Astrocyte (in vitro differentiated cells and primary cell): ENCODE measurements at regions not wholly inside any gene's neighbourhood (a gene's known extent, or its start where the extent isn't known, plus 50 kb on each side); places are given as distances from the start of the nearest gene placed in this dataset.

ENCODE experiments used
- DNase-seq: peaks from one replicate; pipeline ENCODE4 v3.0.0-alpha.2; 2010; ENCODE audit warnings: low read depth
- FAIRE-seq: peaks from 2 replicates; lab custom pipeline; 2011; peaks lifted over from hg19 to GRCh38; lab: Jason Lieb, UNC
- H2AFZ ChIP-seq: 2 replicates; pipeline ENCODE4 v1.6.0; 2012; ENCODE audit warnings: low read depth, low read length, inconsistent platforms
- H3K27ac ChIP-seq: 2 replicates; pipeline ENCODE4 v1.5.1; 2011; ENCODE audit warnings: low read depth, low read length, inconsistent platforms
- H3K27me3 ChIP-seq: 2 replicates; pipeline ENCODE4 v1.6.0; 2011; ENCODE audit warnings: low read length, inconsistent platforms; ENCODE audit not compliant: insufficient read depth
- H3K36me3 ChIP-seq: 2 replicates; pipeline ENCODE4 v1.5.1; 2011; ENCODE audit warnings: low read length, inconsistent platforms; ENCODE audit not compliant: insufficient read depth
- H3K4me1 ChIP-seq: 2 replicates; pipeline ENCODE4 v1.5.1; 2011; ENCODE audit warnings: low read length, inconsistent platforms; ENCODE audit not compliant: insufficient read depth
- H3K4me2 ChIP-seq: 2 replicates; pipeline ENCODE4 v1.6.0; 2012; ENCODE audit warnings: low read length, inconsistent platforms
- H3K4me3 ChIP-seq: 2 replicates; pipeline ENCODE4 v1.5.1; 2011; ENCODE audit warnings: low read depth, mild to moderate bottlenecking, low read length, inconsistent platforms; ENCODE audit not compliant: insufficient read depth
- H3K79me2 ChIP-seq: 2 replicates; pipeline ENCODE4 v1.6.0; 2012; ENCODE audit warnings: mild to moderate bottlenecking, low read length, inconsistent platforms; ENCODE audit not compliant: insufficient read depth
- H3K9ac ChIP-seq: 2 replicates; pipeline ENCODE4 v1.6.0; 2012; ENCODE audit warnings: mild to moderate bottlenecking, low read length, inconsistent platforms
- H3K9me3 ChIP-seq: 2 replicates; pipeline ENCODE4 v1.5.1; 2012; ENCODE audit warnings: low read depth, mild to moderate bottlenecking, low read length, inconsistent platforms; ENCODE audit not compliant: insufficient read depth
- H4K20me1 ChIP-seq: 2 replicates; pipeline ENCODE4 v1.6.0; 2012; ENCODE audit warnings: low read length, inconsistent platforms; ENCODE audit not compliant: insufficient read depth
- H3K27ac Mint-ChIP-seq: one replicate; pipeline ENCODE4 v1.8.0; 2021; ENCODE audit warnings: mild to moderate bottlenecking, mixed read lengths; ENCODE audit not compliant: unreplicated experiment
- H3K27me3 Mint-ChIP-seq: one replicate; pipeline ENCODE4 v1.8.0; 2021; ENCODE audit warnings: low read depth, mixed read lengths; ENCODE audit not compliant: unreplicated experiment
- H3K36me3 Mint-ChIP-seq: one replicate; pipeline ENCODE4 v1.8.0; 2021; ENCODE audit warnings: low read depth, mixed read lengths; ENCODE audit not compliant: unreplicated experiment
- H3K4me1 Mint-ChIP-seq: one replicate; pipeline ENCODE4 v1.8.0; 2021; ENCODE audit warnings: low read depth, mixed read lengths; ENCODE audit not compliant: unreplicated experiment
- H3K4me3 Mint-ChIP-seq: one replicate; pipeline ENCODE4 v1.8.0; 2021; ENCODE audit warnings: mild to moderate bottlenecking, moderate library complexity, mixed read lengths; ENCODE audit not compliant: unreplicated experiment
- H3K9me3 Mint-ChIP-seq: one replicate; pipeline ENCODE4 v1.8.0; 2021; ENCODE audit warnings: mild to moderate bottlenecking, mixed read lengths; ENCODE audit not compliant: unreplicated experiment
- EZH2 ChIP-seq: IDR thresholded peaks from 2 replicates; pipeline ENCODE4 v1.6.1; 2012; ENCODE audit warnings: mild to moderate bottlenecking, low read length, inconsistent platforms; ENCODE audit not compliant: insufficient read depth
- TF ChIP-seq, protein P1 (sequence below): IDR thresholded peaks from 2 replicates; pipeline ENCODE4 v1.5.1; 2011; ENCODE audit warnings: low read depth, mild to moderate bottlenecking, inconsistent platforms, low read length, moderate library complexity; ENCODE audit not compliant: insufficient read depth

DNA sequence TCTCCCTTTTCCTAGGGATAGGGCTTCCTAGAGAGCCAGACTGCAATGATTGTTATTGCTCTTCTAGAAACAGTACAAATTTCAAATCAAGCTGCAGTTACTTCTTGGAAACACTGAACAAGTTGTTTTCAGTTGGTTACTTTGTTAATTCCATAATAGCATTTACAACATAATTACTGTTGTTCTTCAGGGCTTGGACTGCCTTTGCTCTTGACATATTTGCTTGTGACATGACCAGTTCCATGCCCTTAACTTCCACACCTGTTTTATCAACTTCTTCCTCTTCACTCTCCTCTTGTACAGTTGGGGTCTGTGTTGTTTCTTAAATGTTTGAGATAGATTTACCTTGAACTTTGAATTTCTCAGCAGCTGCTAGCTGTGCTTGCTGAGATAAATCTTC is 104.4 kb downstream of the SEC23IP start:
- no peak overlapping the region for H3K27ac ChIP-seq
- no peak overlapping the region for H3K9ac ChIP-seq
- no peak overlapping the region for H3K4me3 Mint-ChIP-seq
- H3K4me1 Mint-ChIP-seq: peaks cover 7% of the 10 kb centered on the region
- H3K4me2 ChIP-seq: no peak overlapping the region
- H2AFZ ChIP-seq: no peak overlapping the region
- H3K4me1 ChIP-seq: no peaks in the 10 kb centered on the region
- DNase-seq (no peak), FAIRE-seq (no peak)
- peak overlapping the region; percentile 36 for H3K27ac Mint-ChIP-seq
- H3K27me3 Mint-ChIP-seq: no peaks in the 10 kb centered on the region
- no peaks in the 10 kb centered on the region for H3K36me3 ChIP-seq
- H3K9me3 Mint-ChIP-seq: peaks cover 16% of the 10 kb centered on the region
- no peaks in the 10 kb centered on the region for H4K20me1 ChIP-seq
- H3K4me3 ChIP-seq: no peak overlapping the region
- TF ChIP-seq, protein P1, sequence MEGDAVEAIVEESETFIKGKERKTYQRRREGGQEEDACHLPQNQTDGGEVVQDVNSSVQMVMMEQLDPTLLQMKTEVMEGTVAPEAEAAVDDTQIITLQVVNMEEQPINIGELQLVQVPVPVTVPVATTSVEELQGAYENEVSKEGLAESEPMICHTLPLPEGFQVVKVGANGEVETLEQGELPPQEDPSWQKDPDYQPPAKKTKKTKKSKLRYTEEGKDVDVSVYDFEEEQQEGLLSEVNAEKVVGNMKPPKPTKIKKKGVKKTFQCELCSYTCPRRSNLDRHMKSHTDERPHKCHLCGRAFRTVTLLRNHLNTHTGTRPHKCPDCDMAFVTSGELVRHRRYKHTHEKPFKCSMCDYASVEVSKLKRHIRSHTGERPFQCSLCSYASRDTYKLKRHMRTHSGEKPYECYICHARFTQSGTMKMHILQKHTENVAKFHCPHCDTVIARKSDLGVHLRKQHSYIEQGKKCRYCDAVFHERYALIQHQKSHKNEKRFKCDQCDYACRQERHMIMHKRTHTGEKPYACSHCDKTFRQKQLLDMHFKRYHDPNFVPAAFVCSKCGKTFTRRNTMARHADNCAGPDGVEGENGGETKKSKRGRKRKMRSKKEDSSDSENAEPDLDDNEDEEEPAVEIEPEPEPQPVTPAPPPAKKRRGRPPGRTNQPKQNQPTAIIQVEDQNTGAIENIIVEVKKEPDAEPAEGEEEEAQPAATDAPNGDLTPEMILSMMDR: no peak
- TF ChIP-seq EZH2: no peak
- H3K9me3 ChIP-seq: no peaks in the 10 kb centered on the region
- no peaks in the 10 kb centered on the region for H3K36me3 Mint-ChIP-seq
- H3K27me3 ChIP-seq: no peaks in the 10 kb centered on the region
- no peaks in the 10 kb centered on the region for H3K79me2 ChIP-seq

- Histone ChIP-seq H3K4me2 (no peak overlapping the region), H3K9me3 (no peaks in the 10 kb centered on the region), H3K79me2 (no peaks in the 10 kb centered on the region), H3K4me1 (no peaks in the 10 kb centered on the region), H3K27me3 (no peaks in the 10 kb centered on the region), H2AFZ (no peak overlapping the region), H3K36me3 (no peaks in the 10 kb centered on the region), H3K9ac (no peak overlapping the region), H4K20me1 (no peaks in the 10 kb centered on the region), H3K27ac (no peak overlapping the region), H3K4me3 (no peak overlapping the region)
- TF ChIP-seq, protein P1: no peak
- no peak for TF ChIP-seq EZH2
- Mint-ChIP-seq H3K9me3 (peaks cover 16% of the 10 kb centered on the region), H3K4me1 (peaks cover 7% of the 10 kb centered on the region), H3K27me3 (no peaks in the 10 kb centered on the region), H3K36me3 (no peaks in the 10 kb centered on the region), H3K4me3 (no peak overlapping the region), H3K27ac (peak overlapping the region; percentile 36)
- DNase-seq (no peak), FAIRE-seq (no peak)
Observed at GRCh38 chr10:119997429-119997828, 104.9 kb downstream of the SEC23IP start.

DNA sequence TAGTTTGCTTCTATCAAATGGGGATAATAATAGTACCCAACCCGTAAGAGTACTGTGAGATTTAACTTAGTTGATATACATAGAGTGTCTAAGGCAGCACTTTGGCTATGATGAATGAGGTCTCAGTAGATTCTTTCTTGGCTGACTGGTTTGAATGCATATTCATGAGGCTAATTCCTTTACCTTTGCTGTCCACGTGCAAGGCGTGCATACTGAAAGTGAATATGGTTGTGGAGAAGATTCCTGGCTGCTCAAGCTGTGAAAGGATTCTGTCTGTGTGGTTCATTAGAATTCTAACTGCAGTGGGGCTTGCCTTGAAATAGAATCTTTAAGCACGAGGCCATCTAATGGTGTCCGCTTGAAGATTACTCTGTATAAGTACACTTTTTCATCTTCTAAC is 110.3 kb downstream of the SEC23IP start:
- no peak overlapping the region for H3K4me3 Mint-ChIP-seq
- H3K27me3 Mint-ChIP-seq: peaks cover 3% of the 10 kb centered on the region
- no peaks in the 10 kb centered on the region for H3K27me3 ChIP-seq
- no peaks in the 10 kb centered on the region for H3K9me3 ChIP-seq
- H3K9me3 Mint-ChIP-seq: peaks cover 2% of the 10 kb centered on the region
- H4K20me1 ChIP-seq: no peaks in the 10 kb centered on the region
- H2AFZ ChIP-seq: no peak overlapping the region
- no peak overlapping the region for H3K27ac ChIP-seq
- H3K4me1 Mint-ChIP-seq: no peaks in the 10 kb centered on the region
- TF ChIP-seq, protein P1: no peak
- TF ChIP-seq EZH2: no peak
- no peaks in the 10 kb centered on the region for H3K36me3 Mint-ChIP-seq
- no peak overlapping the region for H3K9ac ChIP-seq
- no peak for DNase-seq
- H3K79me2 ChIP-seq: no peaks in the 10 kb centered on the region
- FAIRE-seq: no peak
- no peak overlapping the region for H3K27ac Mint-ChIP-seq
- no peaks in the 10 kb centered on the region for H3K4me1 ChIP-seq
- H3K36me3 ChIP-seq: no peaks in the 10 kb centered on the region
- H3K4me2 ChIP-seq: no peak overlapping the region
- no peak overlapping the region for H3K4me3 ChIP-seq
